ENCODE measurements at regions not wholly inside any gene's neighbourhood (a gene's known extent, or its start where the extent isn't known, plus 50 kb on each side); places are given as distances from the start of the nearest gene placed in this dataset.
A peak's percentile ranks its signal among the peaks of the same experiment; 100 is the strongest.

- no peaks in the 10 kb centered on the region for H4K20me1 ChIP-seq (replicated peaks; ENCODE audit: insufficient read depth)
- no peak for DNase-seq (ENCODE audit: low spot score)
- TF ChIP-seq ZNF462 (CRISPR knock-in tag; IDR thresholded peaks at IDR 0.05) (no peak), STAT1 (IDR thresholded peaks at IDR 0.05; ENCODE audit: unreplicated experiment) (no peak), REST (IDR thresholded peaks at IDR 0.05; ENCODE audit: unreplicated experiment) (no peak), EZH2phosphoT487 (IDR thresholded peaks at IDR 0.05; ENCODE audit: unreplicated experiment) (no peak), NANOG (IDR thresholded peaks at IDR 0.05; ENCODE audit: borderline replicate concordance) (no peak), POLR2AphosphoS5 (IDR thresholded peaks at IDR 0.05; ENCODE audit: low read depth) (no peak), JUNB (IDR thresholded peaks at IDR 0.05; ENCODE audit: unreplicated experiment) (no peak), ZNF114 (CRISPR knock-in tag; IDR thresholded peaks at IDR 0.05) (no peak), EZH2 (IDR thresholded peaks at IDR 0.05; ENCODE audit: low read depth, unreplicated experiment) (no peak), CTCF (conservative IDR thresholded peaks at IDR 0.05; ENCODE audit: low read depth in 2 of 2) (no peak), ETS1 (IDR thresholded peaks at IDR 0.05) (no peak), ZNF331 (CRISPR knock-in tag; IDR thresholded peaks at IDR 0.05; ENCODE audit: low read depth) (no peak), CREB1 (CRISPR knock-in tag; IDR thresholded peaks at IDR 0.05; ENCODE audit: low read depth) (no peak)
- Mint-ChIP-seq H3K36me3 (ENCODE audit: low read depth) (no peaks in the 10 kb centered on the region), H3K9me3 (no peaks in the 10 kb centered on the region), H3K4me3 (no peak overlapping the region), H3K27me3 (ENCODE audit: insufficient read depth, low read depth, poor library complexity) (no peaks in the 10 kb centered on the region), H3K4me1 (peaks cover 8% of the 10 kb centered on the region; the same call in 2 of the 3 replicates), H3K27ac (no peak overlapping the region)
- H3K4me2 ChIP-seq, result no peak overlapping the region
- no peaks in the 10 kb centered on the region for H3F3A ChIP-seq (replicated peaks; ENCODE audit: low read depth)
- 0 out of 2 replicates have a peak overlapping the region, but pooled peaks have one; percentile 7 for H2AFZ ChIP-seq
- H3K36me3 ChIP-seq (ENCODE audit: insufficient read depth), result no peaks in the 10 kb centered on the region
- ATAC-seq, result no peak
- H3K9me2 ChIP-seq (ENCODE audit: insufficient read depth), result no peaks in the 10 kb centered on the region
- no peaks in the 10 kb centered on the region for H3K27me3 ChIP-seq (ENCODE audit: insufficient read depth)
- no peaks in the 10 kb centered on the region for H3K79me2 ChIP-seq (replicated peaks; ENCODE audit: insufficient read depth)
- H3K4me1 ChIP-seq (ENCODE audit: insufficient read depth), result no peaks in the 10 kb centered on the region
- H3K4me3 ChIP-seq, result no peak overlapping the region
- no peak overlapping the region for H3K27ac ChIP-seq (ENCODE audit: low read depth)
These were observed 273.6 kb downstream of the ASXL3 start for GRCh38 chr18:33851546-33852078.

All from GM23338 (cell line).